ENCODE measurements at regions not wholly inside any gene's neighbourhood (a gene's known extent, or its start where the extent isn't known, plus 50 kb on each side); places are given as distances from the start of the nearest gene placed in this dataset.

- no peak overlapping the region for H3K4me3 ChIP-seq (ENCODE audit: low read length)
- no peak for DNase-seq (ENCODE audit: low read depth)
- TF ChIP-seq CTCF (IDR thresholded peaks at IDR 0.05; ENCODE audit: insufficient read depth, low read depth, low read length, missing control alignments): no peak
Observed at GRCh38 chr2:225190987-225191386, 148.7 kb upstream of the DOCK10 start.

- no peak overlapping the region for H3K4me3 ChIP-seq (ENCODE audit: low read length)
- no peak for TF ChIP-seq CTCF (IDR thresholded peaks at IDR 0.05; ENCODE audit: insufficient read depth, low read depth, low read length, missing control alignments)
- DNase-seq (ENCODE audit: low read depth): no peak
Observed at GRCh38 chr2:225184948-225185347, 142.7 kb upstream of the DOCK10 start.

GRCh38 chr2:225182126-225182525, 139.9 kb upstream of the DOCK10 start:
- no peak for TF ChIP-seq CTCF (IDR thresholded peaks at IDR 0.05; ENCODE audit: insufficient read depth, low read depth, low read length, missing control alignments)

GRCh38 chr2:225177098-225177497, 134.8 kb upstream of the DOCK10 start:
- no peak overlapping the region for H3K4me3 ChIP-seq (ENCODE audit: low read length)
- DNase-seq (ENCODE audit: low read depth): peak; percentile 76
- TF ChIP-seq CTCF (IDR thresholded peaks at IDR 0.05; ENCODE audit: insufficient read depth, low read depth, low read length, missing control alignments): no peak

More at GRCh38 chr2:225182126-225182525, 139.9 kb upstream of the DOCK10 start:
- H3K4me3 ChIP-seq (ENCODE audit: low read length): no peak overlapping the region
- DNase-seq (ENCODE audit: low read depth): no peak

- no peak for DNase-seq (ENCODE audit: low read depth)
- H3K4me3 ChIP-seq (ENCODE audit: low read length): no peak overlapping the region
- TF ChIP-seq CTCF (IDR thresholded peaks at IDR 0.05; ENCODE audit: insufficient read depth, low read depth, low read length, missing control alignments): no peak
Observed at GRCh38 chr2:225173909-225174308, 131.6 kb upstream of the DOCK10 start.

GRCh38 chr2:225171350-225171749, 129.1 kb upstream of the DOCK10 start:
- DNase-seq (ENCODE audit: low read depth): no peak
- H3K4me3 ChIP-seq (ENCODE audit: low read length): no peak overlapping the region
- no peak for TF ChIP-seq CTCF (IDR thresholded peaks at IDR 0.05; ENCODE audit: insufficient read depth, low read depth, low read length, missing control alignments)

GRCh38 chr2:225170162-225170561, 127.9 kb upstream of the DOCK10 start:
- TF ChIP-seq CTCF (IDR thresholded peaks at IDR 0.05; ENCODE audit: insufficient read depth, low read depth, low read length, missing control alignments): no peak
- no peak overlapping the region for H3K4me3 ChIP-seq (ENCODE audit: low read length)
- no peak for DNase-seq (ENCODE audit: low read depth)
